Esophagus muscularis mucosa (tissue), 4 donors: ENCODE measurements at regions not wholly inside any gene's neighbourhood (a gene's known extent, or its start where the extent isn't known, plus 50 kb on each side); places are given as distances from the start of the nearest gene placed in this dataset.

Source experiments
- DNase-seq: peaks from one replicate; pipeline ENCODE4 v3.0.0-alpha.2; 2017; ENCODE audit errors: extremely low spot score
- H3K27ac ChIP-seq, 4 donors: fragments of 200-600 bp; sonication (generic); replicated peaks in 1 of 4; 1 replicate in 3 of 4; 2 replicates in 1 of 4; pipeline ENCODE4 v1.5.1; 2016 to 2019; ENCODE audit warnings: mild to moderate bottlenecking in 1 of 4
- H3K27me3 ChIP-seq, 4 donors: fragments of 200-600 bp; sonication (generic); one replicate each; pipeline versions ENCODE4 v1.5.1 to v1.6.0; 2016 to 2019
- H3K36me3 ChIP-seq, 4 donors: fragments of 200-600 bp; sonication (generic); one replicate each; pipeline ENCODE4 v1.5.1; 2016 to 2019
- H3K4me1 ChIP-seq, 4 donors: fragments of 200-600 bp; sonication (generic); one replicate each; pipeline ENCODE4 v1.5.1; 2016 to 2019
- H3K4me3 ChIP-seq, 4 donors: fragments of 200-600 bp; sonication (generic); 1 replicate in 2 of 4; 2 replicates in 2 of 4; pipeline ENCODE4 v1.5.1; 2016 to 2019; ENCODE audit warnings: mild to moderate bottlenecking in 4 of 4, moderate library complexity in 1 of 4
- H3K9me3 ChIP-seq, 4 donors: fragments of 200-600 bp; sonication (generic); 1 replicate in 3 of 4; 2 replicates in 1 of 4; pipeline ENCODE4 v1.5.1; 2016 to 2019
- EP300 ChIP-seq: sonication (generic); formaldehyde crosslinking; IDR thresholded peaks from one replicate; pipeline ENCODE4 v1.6.1; 2017; ENCODE audit warnings: antibody characterized with exemption
- POLR2A ChIP-seq: fragments of 450-650 bp; IDR thresholded peaks from one replicate; pipeline ENCODE4 v1.6.1; 2017; ENCODE audit warnings: antibody characterized with exemption, moderate library complexity, mild to moderate bottlenecking, low read depth
- POLR2AphosphoS5 ChIP-seq, 2 donors: sonication (generic); formaldehyde crosslinking; IDR thresholded peaks; one replicate each; pipeline ENCODE4 v1.6.1; 2017; ENCODE audit warnings: antibody characterized with exemption in 2 of 2
- WGBS: methylation state at CpG from one replicate; pipeline ENCODE4 v1.1.5; 2018; 5-methylcytosine and 5-hydroxymethylcytosine counted together
- intact Hi-C: fragments of 100-400 bp; cut with DNase I; formaldehyde crosslinking; loops from one replicate; pipeline ENCODE4 v1.15.1; 2023
- TF ChIP-seq, protein P1 (sequence below), 3 experiments: fragments of 200-600 bp in 2 of 3; fragments of 450-650 bp in 1 of 3; sonication (generic) in 2 of 3; IDR thresholded peaks; one replicate each; pipeline ENCODE4 v1.5.1; 2017 to 2019; ENCODE audit warnings: antibody characterized with exemption in 3 of 3, mild to moderate bottlenecking in 2 of 3, moderate library complexity in 1 of 3

- TF ChIP-seq, protein P1, sequence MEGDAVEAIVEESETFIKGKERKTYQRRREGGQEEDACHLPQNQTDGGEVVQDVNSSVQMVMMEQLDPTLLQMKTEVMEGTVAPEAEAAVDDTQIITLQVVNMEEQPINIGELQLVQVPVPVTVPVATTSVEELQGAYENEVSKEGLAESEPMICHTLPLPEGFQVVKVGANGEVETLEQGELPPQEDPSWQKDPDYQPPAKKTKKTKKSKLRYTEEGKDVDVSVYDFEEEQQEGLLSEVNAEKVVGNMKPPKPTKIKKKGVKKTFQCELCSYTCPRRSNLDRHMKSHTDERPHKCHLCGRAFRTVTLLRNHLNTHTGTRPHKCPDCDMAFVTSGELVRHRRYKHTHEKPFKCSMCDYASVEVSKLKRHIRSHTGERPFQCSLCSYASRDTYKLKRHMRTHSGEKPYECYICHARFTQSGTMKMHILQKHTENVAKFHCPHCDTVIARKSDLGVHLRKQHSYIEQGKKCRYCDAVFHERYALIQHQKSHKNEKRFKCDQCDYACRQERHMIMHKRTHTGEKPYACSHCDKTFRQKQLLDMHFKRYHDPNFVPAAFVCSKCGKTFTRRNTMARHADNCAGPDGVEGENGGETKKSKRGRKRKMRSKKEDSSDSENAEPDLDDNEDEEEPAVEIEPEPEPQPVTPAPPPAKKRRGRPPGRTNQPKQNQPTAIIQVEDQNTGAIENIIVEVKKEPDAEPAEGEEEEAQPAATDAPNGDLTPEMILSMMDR (IDR thresholded peaks at IDR 0.05) = no peak
- TF ChIP-seq EP300 (no peak), POLR2AphosphoS5 (IDR thresholded peaks at IDR 0.05) (no peak), POLR2A (no peak)
- 91% methylated on average over 2 of the region's 2 CpGs for WGBS
- no peaks in the 10 kb centered on the region for H3K4me1 ChIP-seq
- no peaks in the 10 kb centered on the region for H3K9me3 ChIP-seq
- H3K27me3 ChIP-seq = no peaks in the 10 kb centered on the region
- no peak overlapping the region for H3K4me3 ChIP-seq
- intact Hi-C loops = no loop called here
- no peak for DNase-seq
- no peaks in the 10 kb centered on the region for H3K36me3 ChIP-seq
- no peak overlapping the region for H3K27ac ChIP-seq
These were observed 71.4 kb upstream of the CDH20 start for GRCh38 chr18:61261870-61262269.

DNA sequence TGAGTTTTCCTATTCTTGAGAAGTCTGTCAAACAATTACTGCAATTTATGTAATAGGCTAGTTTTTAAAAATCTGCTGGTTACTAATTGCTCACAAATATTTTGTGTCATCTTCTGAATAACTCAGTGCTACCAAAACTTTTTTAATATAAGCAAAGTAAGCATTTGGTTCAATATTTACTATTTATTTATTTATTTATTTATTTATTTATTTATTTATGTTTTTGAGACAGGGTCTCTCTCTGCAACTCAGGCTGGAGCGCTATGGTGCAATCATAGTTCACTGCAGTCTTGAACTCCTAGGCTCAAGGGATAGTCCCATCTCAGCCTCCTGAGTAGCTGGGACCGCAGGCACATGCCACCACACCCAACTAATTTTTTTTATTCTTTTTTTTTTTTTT, 60.4 kb upstream of the CDH20 start:
- no peak overlapping the region for H3K27ac ChIP-seq
- DNase-seq = no peak

DNA sequence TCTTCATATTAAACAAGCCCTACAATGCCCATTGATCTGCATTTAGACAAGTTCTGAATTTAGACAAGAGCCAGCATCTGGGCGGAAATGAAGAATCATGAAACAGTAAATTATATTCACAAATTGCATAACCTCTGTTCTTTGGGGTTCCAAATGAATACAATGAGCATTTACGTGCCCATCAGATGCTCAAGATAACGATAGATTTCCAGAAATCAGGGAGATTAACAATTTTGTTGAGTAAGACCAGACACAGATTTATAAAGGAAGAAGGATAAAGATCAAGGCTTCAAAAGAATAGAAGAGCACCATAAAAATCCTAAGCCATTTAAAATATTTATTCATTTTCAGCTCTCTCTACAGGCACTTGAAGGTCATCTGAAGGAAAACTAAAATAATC, 59.7 kb upstream of the CDH20 start:
- DNase-seq = no peak
- WGBS = 62% methylated on average over 3 of the region's 3 CpGs
- no peaks in the 10 kb centered on the region for H3K9me3 ChIP-seq
- H3K4me3 ChIP-seq = no peak overlapping the region
- H3K27me3 ChIP-seq = no peaks in the 10 kb centered on the region
- no peak for TF ChIP-seq POLR2AphosphoS5 (IDR thresholded peaks at IDR 0.05)
- TF ChIP-seq, protein P1 (IDR thresholded peaks at IDR 0.05) = no peak
- TF ChIP-seq EP300 = no peak
- TF ChIP-seq POLR2A = no peak
- intact Hi-C loops = no loop called here
- no peak overlapping the region for H3K27ac ChIP-seq
- H3K36me3 ChIP-seq = no peaks in the 10 kb centered on the region
- no peaks in the 10 kb centered on the region for H3K4me1 ChIP-seq

More for the DNA sequence above, 60.4 kb upstream of the CDH20 start:
- TF ChIP-seq EP300 (no peak), POLR2AphosphoS5 (IDR thresholded peaks at IDR 0.05) (no peak), POLR2A (no peak)
- TF ChIP-seq, protein P1 (IDR thresholded peaks at IDR 0.05) = no peak
- Histone ChIP-seq H3K4me3 (no peak overlapping the region), H3K27me3 (no peaks in the 10 kb centered on the region), H3K9me3 (no peaks in the 10 kb centered on the region), H3K36me3 (no peaks in the 10 kb centered on the region), H3K4me1 (no peaks in the 10 kb centered on the region)
- 82% methylated on average over 2 of the region's 2 CpGs for WGBS
- intact Hi-C loops = no loop called here

- Histone ChIP-seq H3K27ac (no peak overlapping the region), H3K4me1 (no peaks in the 10 kb centered on the region), H3K27me3 (no peaks in the 10 kb centered on the region), H3K4me3 (no peak overlapping the region), H3K36me3 (no peaks in the 10 kb centered on the region), H3K9me3 (no peaks in the 10 kb centered on the region)
- no peak for DNase-seq
- intact Hi-C loops = no loop called here
- TF ChIP-seq POLR2AphosphoS5 (IDR thresholded peaks at IDR 0.05) = no peak
- TF ChIP-seq EP300 = no peak
- no peak for TF ChIP-seq POLR2A
- TF ChIP-seq, protein P1 (IDR thresholded peaks at IDR 0.05) = no peak
These were observed 58.7 kb upstream of the CDH20 start for GRCh38 chr18:61274416-61274960.

DNA sequence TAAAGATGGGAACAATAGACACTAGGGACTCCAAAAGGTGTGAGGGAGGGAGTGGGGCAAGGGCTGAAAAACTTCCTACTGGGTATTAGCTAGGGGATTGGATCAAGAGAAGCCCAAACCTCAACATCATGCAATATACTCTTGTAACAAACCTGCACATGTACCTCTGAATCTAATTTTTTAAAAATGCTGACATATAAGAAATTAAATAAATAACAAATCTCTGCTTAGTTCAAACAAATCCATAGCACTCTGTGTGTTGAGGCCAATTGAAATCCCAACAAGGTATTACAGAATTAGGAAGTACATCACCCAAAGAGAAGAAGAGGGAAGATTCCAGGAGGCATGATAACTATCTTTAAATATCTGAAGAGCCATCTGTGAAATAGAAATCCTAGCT, 55.4 kb upstream of the CDH20 start:
- H3K27ac ChIP-seq = no peak overlapping the region
- H3K36me3 ChIP-seq = no peaks in the 10 kb centered on the region
- DNase-seq = no peak
- intact Hi-C loops = no loop called here
- no peaks in the 10 kb centered on the region for H3K4me1 ChIP-seq
- no peak for TF ChIP-seq POLR2A
- no peak for TF ChIP-seq POLR2AphosphoS5 (IDR thresholded peaks at IDR 0.05)
- no peak for TF ChIP-seq EP300
- TF ChIP-seq, protein P1 (IDR thresholded peaks at IDR 0.05) = no peak
- peaks cover 0 to 17% (median 10%) of the 10 kb centered on the region in 4 donors for H3K9me3 ChIP-seq
- no peaks in the 10 kb centered on the region for H3K27me3 ChIP-seq
- H3K4me3 ChIP-seq = no peak overlapping the region
